GM23338 (cell line): ENCODE measurements at regions not wholly inside any gene's neighbourhood (a gene's known extent, or its start where the extent isn't known, plus 50 kb on each side); places are given as distances from the start of the nearest gene placed in this dataset.
A peak's percentile ranks its signal among the peaks of the same experiment; 100 is the strongest.

Experiments used
- ATAC-seq: fragments of 200-7000 bp; cut with Tn5 transposase; 3 replicates; pipeline ENCODE4 v1.9.1; 2020
- DNase-seq: peaks from one replicate; pipeline ENCODE4 v3.0.0-alpha.2; 2015; ENCODE audit warnings: low spot score
- H2AFZ ChIP-seq: fragments of 200-600 bp; sonication (generic); 2 replicates; pipeline ENCODE4 v1.8.0; 2016; ENCODE audit warnings: antibody characterized with exemption, mild to moderate bottlenecking, moderate library complexity
- H3F3A ChIP-seq: fragments of 200-600 bp; sonication (generic); replicated peaks from 2 replicates; pipeline ENCODE4 v1.8.0; 2017; ENCODE audit warnings: antibody characterized with exemption, mixed run types, low read depth
- H3K27ac ChIP-seq: fragments of 200-600 bp; sonication (generic); 2 replicates; pipeline ENCODE4 v1.6.1; 2016; ENCODE audit warnings: low read depth
- H3K27me3 ChIP-seq: fragments of 200-600 bp; sonication (generic); 2 replicates; pipeline ENCODE4 v1.8.0; 2016; ENCODE audit warnings: mild to moderate bottlenecking, mixed run types, moderate library complexity; ENCODE audit not compliant: insufficient read depth
- H3K36me3 ChIP-seq: fragments of 200-600 bp; sonication (generic); 2 replicates; pipeline ENCODE4 v1.8.0; 2016; ENCODE audit warnings: mild to moderate bottlenecking; ENCODE audit not compliant: insufficient read depth
- H3K4me1 ChIP-seq: fragments of 200-600 bp; sonication (generic); 2 replicates; pipeline ENCODE4 v1.8.0; 2016; ENCODE audit warnings: mild to moderate bottlenecking, moderate library complexity; ENCODE audit not compliant: insufficient read depth
- H3K4me2 ChIP-seq: fragments of 200-600 bp; sonication (generic); 2 replicates; pipeline ENCODE4 v1.7.1; 2017; ENCODE audit warnings: mixed run types
- H3K4me3 ChIP-seq: fragments of 200-600 bp; sonication (generic); 2 replicates; pipeline ENCODE4 v1.6.1; 2016; ENCODE audit warnings: mixed run types
- H3K79me2 ChIP-seq: fragments of 200-600 bp; sonication (generic); replicated peaks from 2 replicates; pipeline ENCODE4 v1.8.0; 2017; ENCODE audit warnings: mild to moderate bottlenecking; ENCODE audit not compliant: insufficient read depth
- H3K9me2 ChIP-seq: fragments of 200-600 bp; sonication (generic); 2 replicates; pipeline ENCODE4 v1.8.0; 2017; ENCODE audit not compliant: insufficient read depth
- H4K20me1 ChIP-seq: fragments of 200-600 bp; sonication (generic); replicated peaks from 2 replicates; pipeline ENCODE4 v1.8.0; 2017; ENCODE audit warnings: mild to moderate bottlenecking; ENCODE audit not compliant: insufficient read depth
- H3K27ac Mint-ChIP-seq: 2 replicates; pipeline ENCODE4 v1.8.0; 2020; ENCODE audit warnings: inconsistent platforms, mild to moderate bottlenecking, moderate library complexity, mixed read lengths
- H3K27me3 Mint-ChIP-seq: 3 replicates; pipeline ENCODE4 v1.8.0; 2022; ENCODE audit warnings: low read depth, mild to moderate bottlenecking, moderate library complexity, mixed read lengths, inconsistent platforms; ENCODE audit not compliant: insufficient read depth, poor library complexity
- H3K36me3 Mint-ChIP-seq: 3 replicates; pipeline ENCODE4 v1.8.0; 2021; ENCODE audit warnings: low read depth, mild to moderate bottlenecking, inconsistent platforms, moderate library complexity, mixed read lengths
- H3K4me1 Mint-ChIP-seq: 3 replicates; pipeline ENCODE4 v1.8.0; 2020; ENCODE audit warnings: mild to moderate bottlenecking, inconsistent platforms, mixed read lengths
- H3K4me3 Mint-ChIP-seq: 3 replicates; pipeline ENCODE4 v1.8.0; 2021; ENCODE audit warnings: moderate library complexity, mild to moderate bottlenecking, inconsistent platforms, mixed read lengths
- H3K9me3 Mint-ChIP-seq: 3 replicates; pipeline ENCODE4 v1.8.0; 2020; ENCODE audit warnings: moderate library complexity, mild to moderate bottlenecking, inconsistent platforms, mixed read lengths
- JUNB ChIP-seq: IDR thresholded peaks from one replicate; pipeline ENCODE4 v1.6.1; 2016; ENCODE audit warnings: antibody characterized with exemption; ENCODE audit not compliant: unreplicated experiment
- NANOG ChIP-seq: IDR thresholded peaks from 2 replicates; pipeline ENCODE4 v1.6.1; 2016; ENCODE audit warnings: antibody characterized with exemption, borderline replicate concordance
- ZNF114 ChIP-seq: fragments of 250-450 bp; sonication (Bioruptor Pico); IDR thresholded peaks from 2 replicates; pipeline ENCODE4 v1.5.0; 2020; ENCODE audit warnings: mild to moderate bottlenecking, moderate library complexity
- ZNF331 ChIP-seq: fragments of 250-450 bp; sonication (Bioruptor Pico); IDR thresholded peaks from 2 replicates; pipeline ENCODE4 v1.5.0; 2020; ENCODE audit warnings: low read depth, mild to moderate bottlenecking, moderate library complexity
- TF ChIP-seq, protein P1 (sequence below): IDR thresholded peaks from one replicate; pipeline ENCODE4 v1.6.1; 2018; ENCODE audit warnings: antibody characterized with exemption; ENCODE audit not compliant: unreplicated experiment

DNA sequence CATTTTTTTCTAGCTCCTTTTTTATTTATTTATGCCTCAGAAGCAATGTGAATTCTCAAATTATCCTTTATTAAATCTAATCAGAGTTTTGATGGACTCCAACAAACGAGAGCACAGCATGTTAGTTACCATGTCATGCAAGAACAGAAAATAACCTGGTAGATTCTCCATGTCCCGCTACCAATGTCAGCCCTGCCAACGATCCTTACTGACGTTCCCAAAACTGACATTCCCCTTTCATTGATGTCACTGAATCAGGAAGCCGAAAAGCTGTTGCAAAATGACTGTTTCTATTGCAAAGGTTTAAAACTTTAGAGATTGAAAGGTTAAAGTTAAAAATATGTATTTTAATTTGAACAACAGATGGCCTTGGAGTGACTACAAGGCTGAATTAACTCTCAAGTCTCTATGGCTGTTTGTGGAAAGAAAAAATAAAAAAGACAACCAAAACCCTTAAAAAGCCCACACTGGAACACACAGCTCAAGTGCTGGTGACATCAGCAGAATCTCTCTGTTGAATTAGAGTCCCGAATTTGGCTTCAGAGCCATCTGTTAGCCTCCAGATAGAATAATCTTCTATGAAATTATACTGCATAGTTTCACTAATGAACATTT is 96.8 kb downstream of the BDNF start (continued):
- TF ChIP-seq, protein P1, sequence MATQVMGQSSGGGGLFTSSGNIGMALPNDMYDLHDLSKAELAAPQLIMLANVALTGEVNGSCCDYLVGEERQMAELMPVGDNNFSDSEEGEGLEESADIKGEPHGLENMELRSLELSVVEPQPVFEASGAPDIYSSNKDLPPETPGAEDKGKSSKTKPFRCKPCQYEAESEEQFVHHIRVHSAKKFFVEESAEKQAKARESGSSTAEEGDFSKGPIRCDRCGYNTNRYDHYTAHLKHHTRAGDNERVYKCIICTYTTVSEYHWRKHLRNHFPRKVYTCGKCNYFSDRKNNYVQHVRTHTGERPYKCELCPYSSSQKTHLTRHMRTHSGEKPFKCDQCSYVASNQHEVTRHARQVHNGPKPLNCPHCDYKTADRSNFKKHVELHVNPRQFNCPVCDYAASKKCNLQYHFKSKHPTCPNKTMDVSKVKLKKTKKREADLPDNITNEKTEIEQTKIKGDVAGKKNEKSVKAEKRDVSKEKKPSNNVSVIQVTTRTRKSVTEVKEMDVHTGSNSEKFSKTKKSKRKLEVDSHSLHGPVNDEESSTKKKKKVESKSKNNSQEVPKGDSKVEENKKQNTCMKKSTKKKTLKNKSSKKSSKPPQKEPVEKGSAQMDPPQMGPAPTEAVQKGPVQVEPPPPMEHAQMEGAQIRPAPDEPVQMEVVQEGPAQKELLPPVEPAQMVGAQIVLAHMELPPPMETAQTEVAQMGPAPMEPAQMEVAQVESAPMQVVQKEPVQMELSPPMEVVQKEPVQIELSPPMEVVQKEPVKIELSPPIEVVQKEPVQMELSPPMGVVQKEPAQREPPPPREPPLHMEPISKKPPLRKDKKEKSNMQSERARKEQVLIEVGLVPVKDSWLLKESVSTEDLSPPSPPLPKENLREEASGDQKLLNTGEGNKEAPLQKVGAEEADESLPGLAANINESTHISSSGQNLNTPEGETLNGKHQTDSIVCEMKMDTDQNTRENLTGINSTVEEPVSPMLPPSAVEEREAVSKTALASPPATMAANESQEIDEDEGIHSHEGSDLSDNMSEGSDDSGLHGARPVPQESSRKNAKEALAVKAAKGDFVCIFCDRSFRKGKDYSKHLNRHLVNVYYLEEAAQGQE: no peak
- no peak for TF ChIP-seq ZNF331 (CRISPR knock-in tag)
- TF ChIP-seq ZNF114 (CRISPR knock-in tag): no peak
- TF ChIP-seq JUNB: no peak

GRCh38 chr11:27600656-27601055 is 94.1 kb upstream of the LIN7C start:
- no peaks in the 10 kb centered on the region for H4K20me1 ChIP-seq
- Mint-ChIP-seq H3K9me3 (no peaks in the 10 kb centered on the region), H3K27ac (no peak overlapping the region), H3K36me3 (no peaks in the 10 kb centered on the region), H3K4me1 (peaks cover 7% of the 10 kb centered on the region; the same call in 2 of the 3 replicates), H3K27me3 (peaks cover 6% of the 10 kb centered on the region), H3K4me3 (no peak overlapping the region)
- DNase-seq (no peak), ATAC-seq (no peak)
- H3K27ac ChIP-seq: no peak overlapping the region
- no peaks in the 10 kb centered on the region for H3K79me2 ChIP-seq
- peaks cover 16% of the 10 kb centered on the region; the same call in 1 of the 2 replicates for H3K27me3 ChIP-seq
- H3K4me3 ChIP-seq: no peak overlapping the region
- no peaks in the 10 kb centered on the region for H3F3A ChIP-seq
- H3K36me3 ChIP-seq: no peaks in the 10 kb centered on the region
- no peak for TF ChIP-seq NANOG
- TF ChIP-seq, protein P1: no peak
- H3K4me1 ChIP-seq: peaks cover 5% of the 10 kb centered on the region; the same call in 1 of the 2 replicates
- H3K4me2 ChIP-seq: no peak overlapping the region
- no peaks in the 10 kb centered on the region for H3K9me2 ChIP-seq
- no peak overlapping the region for H2AFZ ChIP-seq

GRCh38 chr11:27599217-27599616 is 92.6 kb upstream of the LIN7C start:
- H3K4me3 ChIP-seq: no peak overlapping the region
- H3K27ac ChIP-seq: no peak overlapping the region
- ATAC-seq: peak; percentile 98

More at GRCh38 chr11:27599217-27599616, 92.6 kb upstream of the LIN7C start:
- Histone ChIP-seq H3K9me2 (no peaks in the 10 kb centered on the region), H4K20me1 (no peaks in the 10 kb centered on the region), H3F3A (no peaks in the 10 kb centered on the region), H3K4me2 (no peak overlapping the region), H3K4me1 (peaks cover 5% of the 10 kb centered on the region; the same call in 1 of the 2 replicates), H2AFZ (no peak overlapping the region), H3K36me3 (no peaks in the 10 kb centered on the region), H3K79me2 (no peaks in the 10 kb centered on the region), H3K27me3 (peaks cover 3% of the 10 kb centered on the region; the same call in 1 of the 2 replicates)
- Mint-ChIP-seq H3K27me3 (peaks cover 6% of the 10 kb centered on the region), H3K4me1 (peaks cover 7% of the 10 kb centered on the region; the same call in 2 of the 3 replicates), H3K4me3 (no peak overlapping the region), H3K9me3 (0 out of 3 replicates have a peak, but pooled peaks cover 3% of the 10 kb centered on the region), H3K27ac (no peak overlapping the region), H3K36me3 (no peaks in the 10 kb centered on the region)
- DNase-seq: peak; percentile 77
